ENCODE measurements at regions not wholly inside any gene's neighbourhood (a gene's known extent, or its start where the extent isn't known, plus 50 kb on each side); places are given as distances from the start of the nearest gene placed in this dataset.

- CTCF ChIA-PET (ENCODE audit: low intra/inter-chr PET ratio) = no interaction called here
- no peaks in the 10 kb centered on the region for H3K27me3 ChIP-seq (ENCODE audit: control insufficient read depth in 2 of 2, insufficient read depth in 2 of 2, low read length in 2 of 2)
- H3K9me1 ChIP-seq (ENCODE audit: control insufficient read depth, insufficient read depth, low read length) = no peaks in the 10 kb centered on the region
- H4K20me1 ChIP-seq (replicated peaks; ENCODE audit: control insufficient read depth, insufficient read depth, low read length) = no peaks in the 10 kb centered on the region
- H3K4me1 ChIP-seq (replicated peaks in 1 of 2; ENCODE audit: control insufficient read depth in 2 of 2, insufficient read depth in 2 of 2, low read length in 2 of 2) = peaks cover 14 to 28% of the 10 kb centered on the region in 2 experiments; a peak in 4 of 5 replicates
- H3K36me3 ChIP-seq (ENCODE audit: control insufficient read depth, insufficient read depth, low read length) = no peaks in the 10 kb centered on the region
- H3K27ac ChIP-seq (ENCODE audit: extremely low read depth, low read depth, low read length) = no peak overlapping the region; the same call in 2 of the 3 replicates
- no peak overlapping the region for H3K4me2 ChIP-seq (ENCODE audit: insufficient read depth, low read length)
- in situ Hi-C loops (cut with MboI) = no loop called here
- ATAC-seq (no peak), FAIRE-seq (no peak), DNase-seq (ENCODE audit: extremely low read depth in 1 of 4, low spot score in 3 of 4) (no peak)
- BruUV-seq (replicated peaks) = no TSS peak
- intact Hi-C loops (cut with micrococcal nuclease) = no loop called here
- H2AFZ ChIP-seq (ENCODE audit: low read depth, low read length) = no peak overlapping the region
- H3K9me3 ChIP-seq (replicated peaks; ENCODE audit: control insufficient read depth, insufficient read depth, low read depth, low read length) = peaks cover 3% of the 10 kb centered on the region
- POLR2A ChIA-PET = no interaction called here
- 97% methylated on average over 2 of the region's 2 CpGs for WGBS (ENCODE audit: insufficient coverage, low coverage, missing lambda C conversion rate)
- H3K79me2 ChIP-seq (ENCODE audit: control insufficient read depth, insufficient read depth, low read length) = no peaks in the 10 kb centered on the region
- H3K9ac ChIP-seq (ENCODE audit: insufficient read depth in 1 of 2, low read depth in 2 of 2, low read length in 2 of 2) = no peak overlapping the region; a peak in 1 of 4 replicates
- H3K4me3 ChIP-seq = no peak overlapping the region
- TF ChIP-seq MTA3 (IDR thresholded peaks at IDR 0.05; ENCODE audit: borderline replicate concordance) (no peak), HNRNPH1 (optimal IDR thresholded peaks at IDR 0.05; ENCODE audit: low read depth, low read length) (no peak), ELK1 (CRISPR knock-in tag; IDR thresholded peaks at IDR 0.05) (no peak), PTRF (tag; IDR thresholded peaks at IDR 0.05) (peak; percentile 49; the same call in 1 of the 2 replicates), CGGBP1 (CRISPR knock-in tag; IDR thresholded peaks at IDR 0.05) (no peak), SP1 (CRISPR knock-in tag; IDR thresholded peaks at IDR 0.05) (no peak), E2F5 (CRISPR knock-in tag; IDR thresholded peaks at IDR 0.05) (no peak), NR2C1 (IDR thresholded peaks at IDR 0.05) (no peak), NR2C1 (tag; IDR thresholded peaks at IDR 0.05) (0 out of 2 replicates have a peak, but pooled peaks have one; percentile 18), RBM22 (IDR thresholded peaks at IDR 0.05; ENCODE audit: low read depth, low read length, poor library complexity, severe bottlenecking) (no peak), SIN3A (IDR thresholded peaks at IDR 0.05; ENCODE audit: borderline replicate concordance in 2 of 2, control insufficient read depth in 1 of 2, low read depth in 2 of 2, low read length in 2 of 2) (no peak), ZNF740 (CRISPR knock-in tag; IDR thresholded peaks at IDR 0.05) (no peak), ZNF740 (tag; IDR thresholded peaks at IDR 0.05) (peak in 1 of 2 experiments; percentile 26; a peak in 1 of 4 replicates), DMBX1 (CRISPR knock-in tag; IDR thresholded peaks at IDR 0.05; ENCODE audit: borderline replicate concordance) (peak; percentile 84), BCLAF1 (IDR thresholded peaks at IDR 0.05; ENCODE audit: borderline replicate concordance in 1 of 2, control insufficient read depth in 1 of 2, low read depth in 2 of 2, low read length in 1 of 2) (no peak), NFE2L1 (tag; IDR thresholded peaks at IDR 0.05; ENCODE audit: borderline replicate concordance, low read depth) (no peak)
Measured at GRCh38 chr14:101681795-101682194, 79.7 kb upstream of the PPP2R5C start.

Data from K562 (cell line).